ENCODE measurements at regions not wholly inside any gene's neighbourhood (a gene's known extent, or its start where the extent isn't known, plus 50 kb on each side); places are given as distances from the start of the nearest gene placed in this dataset.
"Not testable (repeated sequence)": the region's sequence is repeated elsewhere in the genome, so short reads cannot be mapped to it uniquely, and the experiment has no call there.

GRCh38 chr5:177856474-177856873 lies 73.8 kb upstream of the FAM153A start:
- not testable (repeated sequence) for TF ChIP-seq POLR2A, CTCF, POLR2AphosphoS5 (IDR thresholded peaks at IDR 0.05)

Data from sigmoid colon (tissue), 4 donors.